ENCODE measurements at regions not wholly inside any gene's neighbourhood (a gene's known extent, or its start where the extent isn't known, plus 50 kb on each side); places are given as distances from the start of the nearest gene placed in this dataset.
"Not testable (repeated sequence)": the region's sequence is repeated elsewhere in the genome, so short reads cannot be mapped to it uniquely, and the experiment has no call there.

DNA sequence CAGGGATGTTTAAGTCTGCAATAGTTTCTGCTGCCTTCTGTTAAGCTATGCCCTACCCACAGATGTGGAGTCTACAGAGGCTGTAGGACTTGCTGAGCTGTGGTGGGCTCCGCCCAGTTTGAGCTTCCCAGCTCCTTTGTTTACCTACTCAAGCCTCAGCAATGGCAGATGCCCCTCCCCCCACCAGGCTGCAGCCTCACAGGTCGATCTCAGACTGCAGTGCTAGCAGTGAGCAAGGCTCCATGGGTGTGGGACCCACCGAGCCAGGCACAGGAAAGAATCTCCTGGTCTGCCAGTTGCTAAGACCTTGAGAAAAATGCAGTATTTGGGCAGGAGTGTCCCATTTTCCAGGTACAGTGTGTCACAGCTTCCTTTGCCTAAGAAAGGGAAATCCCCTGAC lies 435.2 kb upstream of the TOM1L1 start:
- TF ChIP-seq, protein P1, sequence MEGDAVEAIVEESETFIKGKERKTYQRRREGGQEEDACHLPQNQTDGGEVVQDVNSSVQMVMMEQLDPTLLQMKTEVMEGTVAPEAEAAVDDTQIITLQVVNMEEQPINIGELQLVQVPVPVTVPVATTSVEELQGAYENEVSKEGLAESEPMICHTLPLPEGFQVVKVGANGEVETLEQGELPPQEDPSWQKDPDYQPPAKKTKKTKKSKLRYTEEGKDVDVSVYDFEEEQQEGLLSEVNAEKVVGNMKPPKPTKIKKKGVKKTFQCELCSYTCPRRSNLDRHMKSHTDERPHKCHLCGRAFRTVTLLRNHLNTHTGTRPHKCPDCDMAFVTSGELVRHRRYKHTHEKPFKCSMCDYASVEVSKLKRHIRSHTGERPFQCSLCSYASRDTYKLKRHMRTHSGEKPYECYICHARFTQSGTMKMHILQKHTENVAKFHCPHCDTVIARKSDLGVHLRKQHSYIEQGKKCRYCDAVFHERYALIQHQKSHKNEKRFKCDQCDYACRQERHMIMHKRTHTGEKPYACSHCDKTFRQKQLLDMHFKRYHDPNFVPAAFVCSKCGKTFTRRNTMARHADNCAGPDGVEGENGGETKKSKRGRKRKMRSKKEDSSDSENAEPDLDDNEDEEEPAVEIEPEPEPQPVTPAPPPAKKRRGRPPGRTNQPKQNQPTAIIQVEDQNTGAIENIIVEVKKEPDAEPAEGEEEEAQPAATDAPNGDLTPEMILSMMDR (IDR thresholded peaks at IDR 0.05), result not testable (repeated sequence)
- TF ChIP-seq EP300 (IDR thresholded peaks at IDR 0.05), result not testable (repeated sequence)
